HG03457 (cell line): ENCODE measurements at regions not wholly inside any gene's neighbourhood (a gene's known extent, or its start where the extent isn't known, plus 50 kb on each side); places are given as distances from the start of the nearest gene placed in this dataset.
A peak's percentile ranks its signal among the peaks of the same experiment; 100 is the strongest.
"Not testable (repeated sequence)": the region's sequence is repeated elsewhere in the genome, so short reads cannot be mapped to it uniquely, and the experiment has no call there.

Experiments used
- ATAC-seq: cut with Tn5 transposase; IDR thresholded peaks from one replicate; pipeline ENCODE4 v1.9.1; 2021; ENCODE audit warnings: moderate number of reproducible peaks; ENCODE audit not compliant: unreplicated experiment

- peak; percentile 99 for ATAC-seq
Observed at GRCh38 chr9:117936185-117937130, 232.3 kb downstream of the TLR4 start.

GRCh38 chr9:117938086-117938485 lies 233.9 kb downstream of the TLR4 start:
- ATAC-seq, result no peak

GRCh38 chr9:117938896-117939295 lies 234.7 kb downstream of the TLR4 start:
- no peak for ATAC-seq

- ATAC-seq, result not testable (repeated sequence)
Observed at GRCh38 chr9:117944750-117945149, 240.5 kb downstream of the TLR4 start.

- ATAC-seq, result no peak
Observed at GRCh38 chr9:117945286-117945685, 241.1 kb downstream of the TLR4 start.

DNA sequence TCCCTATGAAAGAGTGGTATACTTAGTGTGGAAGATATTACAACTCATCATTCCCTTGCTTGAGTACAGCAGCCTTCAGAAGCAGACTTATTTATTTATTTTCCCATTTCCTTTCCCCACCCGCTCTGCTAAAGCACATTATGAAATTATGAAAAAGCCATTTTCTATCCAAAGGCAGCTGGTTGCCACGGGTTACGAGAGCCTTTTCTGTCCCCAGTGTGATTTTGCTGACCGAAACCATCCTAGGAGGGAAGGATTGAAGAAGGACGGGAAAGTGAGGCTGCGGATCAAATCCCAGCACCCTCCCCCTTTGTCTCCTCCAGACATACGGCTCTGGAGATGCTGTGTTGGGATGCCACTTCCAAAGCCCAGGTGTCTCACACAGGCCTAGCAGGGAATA lies 246.9 kb downstream of the TLR4 start:
- no peak for ATAC-seq

DNA sequence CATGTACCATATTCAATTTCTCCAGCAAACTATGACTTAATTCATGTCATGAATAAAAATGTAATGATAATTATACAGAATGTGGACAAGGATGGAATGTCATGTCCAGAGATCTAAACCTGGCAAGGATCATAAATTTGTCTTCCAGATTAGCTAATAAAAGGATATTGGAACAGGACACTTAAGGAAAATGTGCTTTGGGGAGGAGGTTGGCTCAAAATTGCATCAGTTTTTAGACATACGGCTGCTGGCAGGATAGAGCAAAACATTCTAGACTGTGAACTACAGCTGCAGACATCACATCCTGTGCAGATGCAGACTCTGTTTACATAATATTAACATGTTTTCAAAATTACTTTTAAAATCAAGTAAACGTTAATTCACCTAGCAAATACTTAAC lies 248.4 kb downstream of the TLR4 start:
- no peak for ATAC-seq

GRCh38 chr9:117957267-117957666 lies 253.1 kb downstream of the TLR4 start:
- ATAC-seq, result no peak

GRCh38 chr9:117958726-117959125 lies 254.5 kb downstream of the TLR4 start:
- no peak for ATAC-seq

GRCh38 chr9:117963493-117964090 lies 259.4 kb downstream of the TLR4 start:
- ATAC-seq, result no peak

DNA sequence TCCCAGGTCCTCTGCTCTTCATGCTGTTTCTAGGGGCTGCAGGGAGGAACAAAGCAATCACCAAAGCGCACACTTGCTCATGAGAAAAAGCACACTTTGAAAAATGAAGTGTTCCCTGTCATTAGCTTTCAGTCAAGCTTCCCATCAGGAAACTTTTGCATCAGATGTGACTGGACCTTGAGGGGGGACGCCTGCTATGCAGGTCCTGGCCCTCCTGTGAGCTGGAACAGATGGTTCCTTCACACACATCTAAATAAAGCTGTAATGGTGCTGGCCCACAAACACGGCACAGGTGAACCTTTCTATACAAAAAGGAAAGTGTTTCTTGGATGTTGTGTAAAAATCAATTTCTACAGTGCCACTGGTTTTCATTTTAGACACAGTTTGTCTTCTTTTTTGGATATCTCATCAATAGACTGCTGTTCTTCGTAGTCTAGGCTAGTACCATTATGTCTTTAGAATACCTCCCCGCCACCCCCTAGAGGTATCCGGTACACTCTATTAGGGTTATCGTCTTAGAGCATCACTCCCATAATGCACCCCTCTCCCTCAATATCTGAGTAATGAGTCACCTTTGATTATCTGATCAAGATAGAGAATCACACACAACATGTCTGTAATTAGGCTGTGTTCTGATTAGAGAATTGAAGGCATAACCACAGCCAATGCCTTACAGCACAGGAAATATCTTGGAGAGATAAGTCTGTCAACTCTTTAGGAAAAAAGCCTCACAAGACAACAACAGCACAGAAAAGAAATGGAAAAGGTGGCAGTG lies 266.3 kb downstream of the TLR4 start:
- ATAC-seq, result no peak

DNA sequence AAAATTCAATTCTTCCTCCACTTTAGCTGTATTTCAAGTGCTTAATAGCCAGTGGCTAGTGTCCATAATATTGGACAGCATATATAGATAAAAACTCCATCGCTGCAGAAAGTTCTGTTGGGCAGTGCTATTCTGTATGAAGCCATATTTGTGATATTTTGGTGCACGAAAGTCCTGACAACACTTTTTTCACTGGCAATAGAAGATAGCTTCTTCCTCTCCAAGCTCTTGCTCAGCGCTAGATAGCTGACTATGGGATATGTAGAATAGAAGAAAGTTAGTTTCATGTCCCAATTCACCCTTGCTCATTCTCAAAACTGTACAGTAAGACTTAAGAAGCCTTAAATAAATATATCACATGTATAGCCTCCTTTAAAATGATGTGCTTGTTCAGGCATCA lies 269.9 kb downstream of the TLR4 start:
- no peak for ATAC-seq

GRCh38 chr9:117979914-117980313 lies 275.7 kb downstream of the TLR4 start:
- no peak for ATAC-seq

DNA sequence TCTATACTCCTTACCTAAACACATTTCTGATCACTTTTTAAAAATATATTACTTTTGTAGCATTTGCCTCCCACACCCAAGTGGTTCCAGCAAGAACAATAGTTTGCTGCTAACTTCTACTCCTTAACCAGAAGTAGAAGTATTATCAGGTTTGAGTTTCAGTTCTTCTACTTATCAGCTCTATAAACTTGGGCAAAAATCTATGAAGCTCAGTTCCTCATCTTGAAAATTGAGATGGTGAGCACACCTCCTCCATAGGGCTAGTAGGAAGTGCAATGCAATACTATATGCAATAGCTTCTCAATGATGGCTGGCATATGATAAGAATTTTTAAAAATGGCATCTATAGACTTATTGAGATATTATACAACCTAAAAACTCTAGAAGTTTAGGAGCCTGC lies 283.7 kb downstream of the TLR4 start:
- no peak for ATAC-seq

- no peak for ATAC-seq
Observed at GRCh38 chr9:117992006-117992405, 287.8 kb downstream of the TLR4 start.

GRCh38 chr9:118000581-118000980 lies 296.4 kb downstream of the TLR4 start:
- no peak for ATAC-seq

DNA sequence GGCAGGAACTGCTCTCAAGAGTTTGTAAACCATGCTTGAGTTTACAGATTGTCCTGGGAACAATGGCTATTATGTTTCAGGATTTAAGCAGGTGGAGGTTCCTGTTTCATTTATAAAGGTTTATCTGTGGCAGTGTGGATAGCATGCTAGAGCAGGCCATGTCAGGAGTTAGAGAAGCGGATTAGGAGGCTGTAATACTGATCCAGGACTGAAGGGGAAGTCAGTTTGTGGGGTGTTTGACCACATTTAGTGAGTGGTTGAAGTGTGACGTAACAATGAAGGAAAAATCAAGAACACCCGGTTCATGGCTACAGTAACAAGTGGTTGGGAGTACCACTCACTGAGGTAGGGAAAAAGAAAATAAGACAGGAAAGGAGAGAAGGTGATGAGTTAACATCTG lies 299.0 kb downstream of the TLR4 start:
- no peak for ATAC-seq

- ATAC-seq, result no peak
Observed at GRCh38 chr9:118008246-118008645, 304.0 kb downstream of the TLR4 start.

DNA sequence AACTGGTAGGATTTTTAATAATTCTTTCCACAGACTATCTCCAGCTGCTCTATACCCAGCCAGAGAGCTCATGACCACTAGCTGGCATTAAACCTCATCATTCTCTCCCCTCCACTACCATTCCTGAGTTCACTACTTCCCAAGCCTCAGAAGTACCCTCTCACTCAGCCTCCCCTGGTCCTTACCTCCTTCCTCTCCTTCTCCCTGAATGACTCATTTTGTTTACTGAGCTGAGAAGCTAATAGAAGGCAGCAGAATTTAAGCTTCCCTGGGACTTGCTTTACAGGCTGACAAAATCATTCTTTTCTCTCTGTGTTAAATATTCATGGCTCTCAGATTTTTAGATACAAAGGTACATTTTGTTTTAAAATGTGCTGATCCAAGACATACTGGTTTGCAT lies 305.4 kb downstream of the TLR4 start:
- ATAC-seq, result no peak

DNA sequence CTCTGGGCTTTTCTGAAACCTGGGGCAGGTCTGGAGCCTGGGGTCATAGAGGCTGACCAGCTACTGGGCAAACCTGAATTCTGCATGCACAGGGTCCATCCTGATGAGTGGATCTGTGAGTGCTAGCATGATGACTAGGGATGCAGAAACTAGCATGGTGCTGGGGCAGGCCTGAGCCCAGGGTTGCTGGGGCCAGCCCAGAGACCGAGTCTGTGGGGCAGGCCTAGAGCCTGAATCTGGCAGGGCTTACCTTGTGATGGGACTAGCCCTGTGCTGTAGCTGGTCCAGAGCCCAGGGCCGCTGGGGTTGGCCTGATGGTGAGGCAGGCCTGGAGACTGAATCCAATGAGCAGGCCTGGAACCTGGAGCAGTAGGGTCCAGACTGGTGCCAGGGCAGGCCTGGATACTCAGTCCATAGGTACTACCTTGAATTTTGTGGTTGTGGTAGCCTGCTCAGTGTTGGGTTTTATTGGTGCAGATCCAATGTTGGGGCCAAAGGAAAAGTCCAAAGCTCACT lies 313.5 kb downstream of the TLR4 start:
- ATAC-seq, result no peak

DNA sequence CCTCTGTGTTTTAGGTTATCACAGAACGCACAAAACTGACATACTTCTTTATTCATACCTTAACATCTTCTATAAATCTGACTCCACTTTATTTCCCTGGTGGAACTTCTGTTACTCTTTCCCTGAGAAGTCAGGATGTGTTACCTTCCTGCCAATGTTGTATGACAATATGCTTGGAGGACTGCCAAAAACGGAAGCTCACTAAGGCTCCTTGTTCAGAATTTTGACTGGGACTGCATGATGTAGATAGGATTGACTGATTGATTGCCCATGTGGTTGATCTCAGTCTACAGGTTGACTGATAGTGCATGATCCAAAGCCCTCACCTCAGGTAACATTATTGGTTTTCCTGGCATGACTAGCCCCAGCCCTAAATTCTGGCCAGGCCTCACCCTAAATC lies 319.4 kb downstream of the TLR4 start:
- no peak for ATAC-seq
